GM10266 (cell line): ENCODE measurements at regions not wholly inside any gene's neighbourhood (a gene's known extent, or its start where the extent isn't known, plus 50 kb on each side); places are given as distances from the start of the nearest gene placed in this dataset.

Experiments
- DNase-seq: peaks from one replicate; pipeline ENCODE4 v3.0.0; 2012; ENCODE audit errors: extremely low spot score
- CTCF ChIP-seq: IDR thresholded peaks from 2 replicates; pipeline ENCODE4 v1.5.1; 2012; ENCODE audit warnings: mild to moderate bottlenecking, low read depth; ENCODE audit not compliant: control insufficient read depth, insufficient read depth; ENCODE audit errors: missing control alignments

GRCh38 chr3:117550766-117551165 is 841.2 kb downstream of the TUSC7 start:
- no peak for TF ChIP-seq CTCF
- no peak for DNase-seq

DNA sequence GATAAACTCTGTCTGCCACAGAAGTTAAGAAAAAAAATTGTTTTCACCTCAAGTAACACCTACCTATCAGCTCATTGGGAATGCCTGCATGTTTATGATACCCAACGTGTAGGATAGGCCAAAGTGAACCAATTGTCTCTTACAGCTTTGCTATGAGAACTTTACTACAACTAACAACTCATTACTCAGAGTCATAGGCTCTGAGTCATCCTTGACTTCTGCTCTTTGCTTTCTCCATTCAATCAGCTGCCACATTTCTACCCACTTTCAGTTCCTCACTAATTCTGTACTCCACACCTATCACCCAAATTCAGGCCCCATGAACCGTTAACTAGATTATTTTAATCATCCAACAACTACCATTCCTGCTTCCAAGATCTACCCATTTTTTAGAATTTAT is 843.9 kb downstream of the TUSC7 start:
- TF ChIP-seq CTCF = no peak
- no peak for DNase-seq

DNA sequence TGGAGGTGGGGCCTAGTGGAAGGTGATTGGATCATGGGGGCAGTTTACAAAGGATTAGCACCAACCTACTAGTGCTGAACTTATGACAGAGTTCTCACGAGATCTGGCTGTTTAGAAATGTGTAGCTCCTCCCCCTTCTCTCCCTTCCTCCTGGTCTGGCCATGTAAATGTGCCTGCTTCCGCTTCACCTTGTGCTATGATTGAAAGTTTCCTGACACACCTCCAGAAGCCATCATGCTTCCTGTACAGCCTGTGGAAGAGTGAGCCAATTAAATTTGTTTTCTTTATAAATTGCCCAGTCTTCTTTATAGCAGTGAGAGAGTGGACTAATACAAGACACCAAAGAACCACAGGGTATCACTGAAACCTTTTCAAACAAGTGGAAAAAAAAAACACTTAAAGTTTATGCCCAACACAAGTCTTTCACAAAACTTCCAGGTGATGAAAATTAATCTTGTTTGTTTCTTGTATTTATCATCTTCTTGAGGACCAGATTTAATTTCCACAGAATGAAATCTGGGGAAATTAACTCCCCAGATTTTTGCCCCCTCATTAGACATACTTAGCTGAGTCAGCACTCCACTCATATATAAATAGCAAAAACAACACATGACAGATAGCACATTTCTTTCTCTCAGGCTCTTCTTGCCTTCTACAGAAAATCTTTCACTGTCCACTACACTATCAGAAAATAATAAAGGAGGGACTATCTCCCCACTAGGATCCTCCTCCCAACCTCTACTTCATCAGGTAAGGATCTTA is 847.2 kb downstream of the TUSC7 start:
- TF ChIP-seq CTCF = no peak
- DNase-seq = no peak

DNA sequence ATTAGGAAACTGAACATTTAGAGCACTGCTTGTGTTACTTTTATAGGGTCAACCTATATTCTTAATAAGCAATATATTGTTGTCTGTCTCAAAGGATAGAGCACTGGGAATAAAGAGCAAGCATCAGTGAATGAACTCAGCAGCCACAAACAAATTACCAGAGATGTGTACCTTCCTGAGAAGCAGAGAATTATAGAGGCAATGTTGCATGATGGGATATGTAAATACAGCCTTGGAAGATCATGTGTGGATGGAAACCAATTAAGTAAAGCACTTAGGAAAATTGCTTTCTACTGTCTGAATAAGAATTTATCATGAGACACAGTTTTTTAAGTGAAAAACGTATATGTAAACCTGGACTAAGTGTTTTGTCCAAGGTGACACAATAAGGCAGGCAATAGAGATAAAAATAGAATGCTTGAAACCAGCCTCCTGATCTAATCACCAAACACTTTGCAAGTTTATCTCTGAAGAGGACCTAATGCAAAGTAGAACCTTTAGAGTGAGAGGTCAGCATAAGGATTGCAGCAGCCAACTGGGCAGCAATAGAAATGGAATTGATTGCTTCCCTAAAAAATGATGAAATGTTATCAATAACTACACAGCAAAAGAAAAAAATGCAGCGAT is 848.0 kb downstream of the TUSC7 start:
- TF ChIP-seq CTCF = no peak
- DNase-seq = no peak

DNA sequence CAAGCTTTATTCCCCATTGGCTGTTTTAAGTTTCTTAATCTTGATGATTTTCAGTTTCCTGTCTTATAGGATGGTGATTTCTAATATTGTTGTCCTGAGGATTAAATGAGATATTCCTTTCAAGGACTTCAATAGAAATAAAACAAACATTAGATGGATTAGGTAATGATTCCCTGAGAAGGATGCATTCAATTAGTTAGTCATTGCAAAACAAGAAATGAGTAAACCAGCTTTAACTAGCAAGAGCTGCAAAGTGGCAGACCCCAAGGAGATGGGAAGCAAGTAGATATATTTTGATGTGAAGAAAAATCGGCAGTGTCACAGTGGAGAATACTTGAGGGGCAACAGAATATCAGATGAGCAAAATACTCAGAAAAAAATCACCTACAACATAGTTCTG is 849.1 kb downstream of the TUSC7 start:
- TF ChIP-seq CTCF = no peak
- no peak for DNase-seq

DNA sequence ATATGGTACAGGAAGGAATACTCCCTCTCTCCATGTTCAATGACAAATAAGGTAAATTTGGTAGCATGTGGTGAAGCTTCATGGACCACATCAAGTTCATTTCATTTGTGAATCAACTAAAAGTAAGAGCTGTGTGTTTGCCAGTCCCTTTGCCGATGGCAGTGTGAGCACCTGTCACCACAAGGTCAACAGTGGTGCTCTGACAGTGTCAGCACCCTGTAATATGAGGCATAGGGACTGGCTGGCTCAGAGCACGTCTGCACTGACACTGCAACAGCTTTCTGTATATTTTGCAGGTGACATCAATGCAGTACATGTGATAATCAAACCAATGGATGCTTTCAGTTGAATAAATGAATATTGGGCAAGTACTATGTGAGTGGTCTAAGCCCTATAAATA is 852.4 kb downstream of the TUSC7 start:
- no peak for TF ChIP-seq CTCF
- DNase-seq = no peak

GRCh38 chr3:117563063-117563462 is 853.5 kb downstream of the TUSC7 start:
- DNase-seq = no peak
- no peak for TF ChIP-seq CTCF
